Effector CD8-positive, alpha-beta T cell (primary cell): ENCODE measurements at regions not wholly inside any gene's neighbourhood (a gene's known extent, or its start where the extent isn't known, plus 50 kb on each side); places are given as distances from the start of the nearest gene placed in this dataset.
"Not testable (repeated sequence)": the region's sequence is repeated elsewhere in the genome, so short reads cannot be mapped to it uniquely, and the experiment has no call there.

Experiments
- DNase-seq: peaks from one replicate; lab custom pipeline; 2025; lab: John Stamatoyannopoulos, UW

DNA sequence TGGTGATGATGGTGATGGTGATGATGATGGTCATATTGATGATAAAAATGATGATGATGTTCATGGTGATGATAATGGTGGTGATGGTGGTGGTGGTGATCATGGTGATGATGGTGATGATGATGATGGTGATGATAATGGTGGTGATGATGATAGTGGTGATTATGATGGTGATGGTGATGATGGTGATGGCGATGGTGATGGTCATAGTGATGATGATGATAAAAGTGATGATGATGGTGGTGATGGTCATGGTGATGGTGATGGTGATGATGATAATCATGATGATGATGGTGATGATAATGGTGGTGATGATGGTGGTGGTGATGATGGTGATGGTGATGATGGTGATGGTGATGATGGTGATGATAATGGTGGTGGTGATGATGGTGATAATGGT is 478.7 kb downstream of the TYW1 start:
- DNase-seq: no peak

DNA sequence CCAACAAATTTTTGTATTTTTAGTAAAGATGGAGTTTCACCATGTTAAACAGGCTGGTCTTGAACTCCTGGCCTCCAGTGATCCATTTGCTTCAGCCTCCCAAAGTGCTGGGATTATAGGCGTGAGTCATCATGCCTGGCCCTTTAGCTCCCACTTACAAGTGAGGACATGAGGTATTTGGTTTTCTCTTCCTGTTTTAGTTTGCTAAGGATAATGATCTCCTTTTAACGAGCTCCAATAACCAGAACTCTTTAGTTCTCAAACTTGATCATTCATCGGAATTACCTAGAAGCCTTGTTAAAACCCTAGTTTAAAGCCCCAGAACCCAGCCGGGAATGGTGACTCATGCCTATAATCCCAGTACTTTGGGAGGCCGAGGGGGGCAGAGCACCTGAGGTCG is 481.4 kb downstream of the TYW1 start:
- DNase-seq: no peak

DNA sequence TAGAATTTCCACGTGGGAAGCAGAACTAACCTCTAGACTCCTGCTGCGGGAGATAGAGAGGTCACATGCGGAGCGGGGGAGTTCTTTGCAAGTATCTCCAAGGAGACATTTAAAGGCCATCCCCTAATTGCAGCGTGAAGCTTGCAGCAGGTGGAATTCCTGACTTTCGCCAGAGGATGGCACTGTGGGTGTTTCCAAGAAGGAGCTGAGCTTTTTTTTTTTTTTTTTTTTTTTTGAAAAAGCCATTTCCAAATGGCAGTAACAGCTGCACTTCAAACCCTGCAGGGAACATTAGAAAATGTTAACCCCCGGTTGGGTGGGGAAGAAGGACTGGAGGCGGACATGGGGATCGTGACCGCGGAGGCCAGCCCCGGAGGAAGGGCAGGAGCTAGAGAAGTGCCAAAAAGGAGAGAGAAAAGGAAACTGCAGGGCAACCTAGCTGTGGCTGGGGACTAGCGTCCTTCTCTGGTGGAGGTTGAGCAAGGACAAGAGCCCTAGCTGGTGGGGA is 487.7 kb downstream of the TYW1 start:
- no peak for DNase-seq

DNA sequence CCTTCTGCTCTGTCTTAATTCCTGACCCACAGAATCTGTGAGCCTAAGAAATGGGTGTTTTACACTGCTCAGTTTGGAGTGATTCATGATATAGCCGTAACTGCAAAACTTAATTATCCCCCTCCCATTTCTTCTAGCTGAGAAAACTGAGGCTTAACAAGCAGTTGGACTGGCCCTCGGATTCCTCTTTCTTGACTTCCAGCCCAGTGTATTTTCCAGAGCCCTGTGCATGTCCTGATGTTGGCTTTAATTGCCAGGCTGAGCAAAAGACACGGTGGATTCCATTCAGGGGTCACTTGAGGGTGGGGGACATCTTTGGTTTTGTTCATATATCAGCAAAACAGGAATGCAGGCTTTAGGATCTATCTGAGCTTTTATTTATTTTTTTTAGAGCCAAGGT is 489.8 kb downstream of the TYW1 start:
- DNase-seq: no peak

DNA sequence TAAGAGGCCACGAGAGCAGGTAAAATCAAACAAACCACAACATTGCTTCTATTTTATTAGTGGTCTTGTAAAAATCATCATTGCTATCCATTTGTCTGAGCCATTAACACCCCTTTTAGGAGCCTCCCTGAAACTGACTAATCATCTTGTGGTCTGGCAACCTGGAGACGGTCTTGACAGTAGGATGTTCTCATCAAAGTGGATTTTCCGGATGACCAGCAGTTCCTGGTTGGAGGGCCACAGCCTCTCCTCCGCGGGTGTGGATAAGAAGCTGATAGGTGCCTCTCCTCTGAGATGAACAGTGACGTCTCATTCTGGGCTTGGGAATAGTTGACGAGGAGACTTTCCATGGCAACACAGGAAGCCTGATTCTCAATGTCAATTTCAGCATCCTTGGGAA is 490.7 kb downstream of the TYW1 start:
- DNase-seq: no peak

DNA sequence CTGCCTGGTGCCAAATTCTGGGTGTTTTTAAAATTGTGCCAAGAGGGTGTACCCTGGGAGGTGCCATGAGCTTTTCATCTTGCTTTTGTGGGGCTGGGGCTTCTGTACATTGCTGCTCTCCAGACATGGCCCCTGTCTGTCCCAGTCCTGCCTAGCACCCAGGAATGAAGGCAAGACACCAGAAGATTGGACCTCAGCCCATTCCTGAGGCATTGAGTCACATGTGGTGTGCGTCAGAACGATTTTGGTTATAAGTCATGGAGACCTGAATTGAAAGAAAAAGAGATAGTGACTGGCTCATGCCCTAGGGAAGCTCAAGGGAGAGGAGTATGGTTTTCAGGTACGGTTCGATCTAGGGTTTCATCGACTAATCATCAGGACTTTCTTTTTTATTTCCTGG is 493.2 kb downstream of the TYW1 start:
- no peak for DNase-seq

DNA sequence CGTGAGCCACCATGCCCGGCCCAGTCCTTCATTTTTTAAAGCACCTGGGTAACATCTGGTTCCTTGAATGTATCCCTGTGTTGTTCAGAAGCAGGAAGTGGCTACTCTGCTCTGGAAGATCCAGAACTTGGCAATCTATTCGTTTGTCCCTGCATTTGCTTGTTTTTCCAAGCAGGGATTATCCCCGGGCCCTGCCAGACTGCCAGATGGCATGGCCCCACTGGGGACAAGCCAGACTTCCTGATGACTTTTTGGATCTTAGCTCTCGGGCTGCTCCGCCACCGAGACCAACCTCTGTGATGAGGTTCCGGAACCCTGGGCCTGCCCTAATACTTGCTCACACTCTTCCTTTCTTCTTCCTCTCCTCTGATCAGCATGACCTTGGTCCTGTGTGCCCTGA is 496.7 kb downstream of the TYW1 start:
- no peak for DNase-seq

DNA sequence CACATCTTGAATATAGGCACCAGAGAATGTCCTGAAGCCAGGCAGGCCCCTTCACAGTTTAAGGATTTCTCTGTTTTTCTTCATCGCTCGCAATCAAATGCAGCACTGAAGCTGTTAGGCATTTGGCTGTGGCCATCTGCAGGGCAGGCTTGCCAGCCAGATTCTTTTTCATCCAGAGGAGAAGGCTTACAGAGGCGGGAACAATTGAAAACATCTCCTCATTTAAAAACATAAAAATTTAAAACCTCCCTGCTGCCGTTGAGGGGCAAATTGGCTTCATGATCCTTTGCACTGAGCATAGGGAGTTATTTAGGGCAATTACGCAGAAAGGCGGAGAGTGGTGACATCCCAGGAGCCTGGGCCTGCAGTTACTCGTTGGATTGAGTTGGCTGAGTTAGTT is 500.0 kb downstream of the TYW1 start:
- no peak for DNase-seq

DNA sequence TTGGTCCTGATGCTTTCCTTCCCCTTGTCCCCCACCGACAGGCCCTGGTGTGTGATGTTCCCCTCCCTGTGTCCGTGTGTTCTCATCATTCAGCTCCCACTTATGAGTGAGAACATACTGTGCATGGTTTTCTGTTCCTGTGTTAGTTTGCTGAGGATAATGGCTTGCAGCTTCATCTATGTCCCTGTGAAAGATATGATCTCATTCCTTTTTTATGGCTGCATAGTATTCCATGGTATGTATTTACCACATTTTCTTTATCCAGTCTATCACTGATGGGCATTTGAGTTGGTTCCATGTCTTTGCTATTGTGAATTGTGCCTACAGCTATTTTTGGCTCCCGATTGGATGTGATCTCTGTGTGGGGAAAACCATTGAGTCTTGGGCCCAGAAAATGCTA is 501.3 kb downstream of the TYW1 start:
- not testable (repeated sequence) for DNase-seq

DNA sequence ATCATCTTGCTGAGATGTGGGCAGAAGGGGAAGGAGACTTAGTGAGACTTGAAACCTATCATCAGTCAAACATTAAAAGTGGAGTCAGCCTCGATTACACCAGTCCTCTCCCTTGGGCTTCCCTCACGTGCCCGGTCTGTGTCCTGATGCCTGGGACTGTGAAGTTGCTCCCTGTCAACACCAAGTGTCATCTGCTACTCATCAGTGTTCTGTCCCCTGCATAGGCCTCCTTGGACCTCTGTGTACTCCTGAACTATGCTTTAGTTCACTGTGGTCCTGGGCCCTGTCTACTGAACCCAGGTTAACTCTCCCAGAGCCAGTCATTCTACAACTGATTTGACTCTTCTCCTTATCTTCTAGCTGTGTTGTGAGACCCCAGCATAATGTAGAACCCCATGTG is 506.3 kb downstream of the TYW1 start:
- no peak for DNase-seq

DNA sequence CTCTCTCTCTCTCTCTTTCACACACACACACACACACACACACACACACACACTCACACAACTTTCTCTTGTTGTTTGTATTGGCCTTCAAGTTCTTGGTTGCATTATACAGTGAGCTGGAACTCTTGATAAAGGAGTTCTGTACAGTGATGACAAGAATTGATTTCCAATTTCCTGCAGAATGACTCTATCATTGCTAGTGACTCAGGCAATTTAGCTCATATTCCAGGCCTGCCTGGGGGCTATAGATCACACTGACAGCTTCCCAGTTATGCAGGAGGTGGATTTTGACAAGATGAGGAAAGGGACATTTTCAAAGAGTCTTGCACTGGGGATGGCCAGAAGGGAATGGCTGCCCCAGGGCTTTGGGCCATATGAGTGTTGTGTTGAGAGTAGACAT is 508.8 kb downstream of the TYW1 start:
- no peak for DNase-seq

DNA sequence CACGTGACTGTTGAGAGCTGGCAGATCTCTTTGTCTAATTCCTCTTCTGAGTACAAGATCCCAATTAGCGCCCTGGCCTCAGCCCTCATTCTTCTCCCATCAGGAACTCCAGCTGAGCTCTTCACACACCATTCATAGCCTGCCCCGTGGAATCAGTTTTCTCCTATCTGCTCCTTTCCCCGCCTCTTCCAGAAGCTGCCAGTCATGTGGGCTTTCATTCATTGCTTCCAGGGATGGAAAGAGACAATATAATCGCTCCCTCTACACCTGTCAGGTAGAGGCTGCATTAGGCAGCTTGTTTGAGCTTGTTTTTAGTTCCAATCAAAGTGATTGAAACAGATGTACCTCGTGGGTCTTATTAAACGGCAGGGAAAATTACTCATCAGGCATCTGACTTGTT is 515.8 kb downstream of the TYW1 start:
- no peak for DNase-seq

DNA sequence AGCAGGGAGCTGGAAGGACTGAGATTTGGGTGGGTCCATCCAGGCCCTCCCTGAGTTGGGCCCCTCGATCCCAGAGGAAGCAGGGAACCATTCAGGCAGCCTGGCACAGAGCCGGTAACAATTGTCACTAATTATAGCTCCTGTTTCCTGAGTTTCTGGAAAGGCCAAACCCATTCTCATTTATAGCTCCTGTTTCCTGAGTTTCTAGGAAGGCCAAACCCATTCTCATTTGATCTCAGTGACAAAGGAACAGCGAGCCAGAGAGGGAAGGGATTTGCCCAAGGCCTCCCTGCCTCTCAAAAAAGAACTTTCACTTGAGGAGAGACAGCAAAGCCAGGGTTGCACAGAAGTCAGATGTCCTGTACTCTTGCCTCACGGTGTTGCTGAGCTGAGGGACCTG is 521.9 kb downstream of the TYW1 start:
- no peak for DNase-seq

DNA sequence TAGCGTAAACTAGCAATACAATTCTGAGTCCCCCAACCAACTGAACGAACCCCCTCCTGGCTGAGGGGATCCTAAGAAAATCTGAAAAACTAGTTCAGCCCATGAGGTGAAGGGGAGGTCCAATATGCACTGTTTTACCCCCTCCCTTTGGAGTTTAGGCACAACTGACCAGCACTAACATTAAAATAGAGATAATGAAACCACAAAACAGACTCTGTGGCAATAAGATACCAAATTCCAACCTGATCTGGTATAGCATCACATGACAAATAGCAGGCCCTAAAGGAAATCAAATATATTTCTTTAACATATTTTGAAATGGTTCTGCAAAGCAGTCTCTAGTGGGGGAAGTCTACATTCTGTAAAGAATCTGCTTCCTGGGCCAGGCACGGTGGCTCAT is 522.5 kb downstream of the TYW1 start:
- DNase-seq: no peak

DNA sequence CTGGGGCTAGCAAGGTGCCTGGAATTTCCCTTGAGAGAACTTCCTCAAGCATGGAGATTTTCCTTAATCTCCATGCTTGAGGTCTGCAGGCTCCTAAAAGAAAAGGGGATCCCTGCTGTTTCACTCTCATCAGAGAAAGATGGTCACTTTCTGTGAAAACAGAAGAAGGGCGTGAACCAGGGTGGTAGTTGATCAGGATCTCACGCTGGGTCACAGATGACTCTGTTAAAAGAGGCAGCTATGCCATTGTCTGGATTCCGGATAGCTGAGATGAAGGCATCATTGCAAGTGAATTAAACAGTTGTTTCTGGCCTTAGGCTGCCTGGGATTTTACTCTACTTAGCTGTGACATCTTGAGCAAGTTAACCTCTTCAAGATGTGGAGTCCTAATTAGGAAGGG is 525.9 kb downstream of the TYW1 start:
- no peak for DNase-seq

DNA sequence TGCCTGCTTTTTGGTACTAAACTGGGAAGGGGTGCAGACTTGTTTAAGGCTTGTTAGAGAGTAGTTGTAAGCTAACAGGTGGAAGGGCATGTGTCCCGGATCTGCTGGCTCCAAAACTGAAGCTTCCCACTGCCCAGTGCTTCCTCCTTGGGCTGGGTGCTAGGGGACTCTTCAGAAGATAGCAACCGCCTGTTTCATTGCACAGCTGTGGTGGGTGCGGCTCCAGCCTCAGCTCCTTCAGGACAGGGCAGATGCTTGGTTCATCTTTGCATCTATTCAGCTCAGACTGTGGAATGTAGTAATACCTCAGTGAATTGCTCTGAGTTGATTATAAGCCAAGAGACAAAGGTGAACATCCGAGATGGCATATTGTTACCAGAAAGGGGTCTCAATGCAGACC is 527.1 kb downstream of the TYW1 start:
- DNase-seq: no peak

DNA sequence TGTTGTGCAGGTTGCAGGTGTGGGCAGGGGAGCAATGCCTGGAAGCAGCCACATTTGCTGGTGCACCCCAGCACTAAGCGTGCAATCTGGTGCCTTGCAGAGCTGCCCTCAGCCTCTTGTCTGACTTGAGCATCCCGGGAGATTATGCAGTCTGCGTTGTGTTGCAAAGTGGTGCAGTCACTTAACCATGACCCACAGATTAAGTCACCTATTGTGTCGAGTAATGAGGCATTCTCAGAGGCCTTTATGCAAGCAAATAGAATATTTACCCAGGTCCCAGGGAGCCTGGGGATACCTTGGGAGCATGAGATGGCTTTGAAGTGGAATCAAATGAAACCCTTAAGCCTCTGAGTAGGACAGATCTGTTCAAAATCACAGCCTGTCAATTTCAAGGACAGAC is 529.0 kb downstream of the TYW1 start:
- DNase-seq: no peak

DNA sequence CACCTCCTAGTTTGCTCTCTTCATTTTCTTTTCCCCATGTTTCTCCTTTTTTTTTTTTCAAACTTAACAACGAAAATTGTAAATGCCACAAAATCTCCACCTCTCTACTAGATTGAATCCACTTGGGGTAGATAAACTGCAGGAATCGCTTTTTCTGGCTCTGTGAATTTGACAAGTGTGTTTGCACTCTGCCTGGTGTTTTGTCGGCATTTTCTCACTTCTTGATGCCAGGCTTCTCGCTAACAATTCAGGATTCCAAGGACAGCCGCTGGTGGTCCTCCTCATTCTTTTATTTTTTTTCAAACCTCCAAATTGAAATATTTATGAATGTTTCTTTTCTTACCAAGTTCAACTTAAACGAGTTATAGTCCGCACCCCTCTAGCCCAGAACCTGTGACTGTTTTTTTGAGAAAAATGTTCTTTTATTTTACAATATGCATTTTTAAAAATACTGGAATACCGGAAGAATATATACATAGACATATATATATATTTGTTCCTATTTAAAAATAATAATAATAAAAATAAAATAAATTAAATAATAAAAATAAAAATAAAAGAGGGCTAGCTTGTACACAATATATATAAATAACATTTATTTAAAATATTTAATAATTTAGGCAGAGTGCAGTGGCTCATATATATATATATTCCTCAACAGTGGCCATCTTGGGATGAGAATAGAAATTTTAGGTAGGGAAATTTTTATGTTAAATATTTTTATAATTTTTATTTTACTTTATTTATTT is 538.8 kb downstream of the TYW1 start:
- DNase-seq: no peak

DNA sequence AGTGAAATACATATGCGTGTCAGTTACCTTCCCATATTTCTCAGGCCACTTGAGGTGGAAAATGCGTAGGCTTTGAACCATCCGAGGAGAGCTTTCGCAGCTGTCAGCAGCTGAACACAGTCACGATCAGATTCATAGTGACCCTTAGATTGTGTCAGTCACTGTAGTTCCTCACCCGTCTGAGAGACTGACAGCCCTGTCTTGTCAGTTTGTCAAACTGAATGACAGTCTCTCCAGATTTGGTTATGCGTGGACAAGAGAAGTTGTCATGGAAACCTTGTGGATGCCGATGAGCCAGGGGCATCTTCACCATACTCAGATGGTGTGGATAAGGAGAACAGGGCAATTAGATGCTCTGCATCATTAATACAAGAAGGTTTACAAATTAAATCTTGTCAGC is 546.3 kb downstream of the TYW1 start:
- DNase-seq: no peak

DNA sequence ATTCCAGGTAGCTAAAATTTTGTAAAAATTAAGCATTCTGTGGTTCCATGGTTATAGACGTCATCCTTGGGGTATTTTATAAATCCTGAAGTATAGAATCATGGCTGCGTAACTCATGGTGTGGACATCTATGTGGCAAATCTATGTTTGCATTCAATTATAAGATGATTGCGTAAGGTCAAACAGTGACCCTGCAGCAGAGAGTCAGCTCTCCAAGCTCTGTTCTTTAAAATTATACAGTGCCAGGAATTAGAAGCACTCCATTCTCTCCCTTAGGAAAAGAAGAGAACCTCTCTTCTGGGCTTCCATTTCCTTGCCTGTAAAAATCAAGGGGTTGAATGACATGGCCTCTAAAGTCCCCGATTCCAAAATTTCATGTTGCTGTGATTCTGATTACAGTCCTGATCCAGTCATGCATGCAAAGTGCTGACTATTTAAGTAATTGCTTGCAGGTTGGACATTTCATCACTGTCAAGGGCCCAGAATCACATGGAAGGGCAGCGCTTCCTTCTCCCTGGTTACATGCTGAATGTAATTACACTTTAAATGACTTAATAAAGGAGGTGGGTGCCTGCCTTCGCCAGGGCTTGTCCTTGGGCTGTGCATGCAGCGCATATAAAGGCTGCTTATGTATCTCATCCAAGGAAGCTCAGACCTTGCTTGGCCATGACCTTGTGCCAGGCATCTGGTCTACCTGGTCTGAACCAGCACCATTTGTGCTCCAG is 550.7 kb downstream of the TYW1 start:
- DNase-seq: no peak

DNA sequence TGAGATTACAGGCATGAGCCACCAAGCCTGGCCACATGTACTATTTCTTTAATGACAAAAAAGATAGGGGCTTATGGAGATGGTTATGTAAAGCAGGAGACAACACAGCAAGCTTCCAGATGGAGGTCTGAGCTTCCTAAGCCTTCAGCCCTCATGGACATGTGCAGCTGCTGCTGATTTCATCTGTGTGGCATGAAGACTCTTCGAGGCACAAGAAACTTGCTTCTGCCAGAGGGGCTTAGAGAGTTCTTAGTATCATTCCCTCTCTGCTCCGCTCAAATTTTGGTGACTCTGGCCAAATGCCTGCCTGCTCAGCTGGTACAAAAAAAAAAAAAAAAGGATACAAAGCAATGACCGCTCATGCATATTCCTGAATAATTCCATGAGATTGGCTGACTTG is 552.5 kb downstream of the TYW1 start:
- DNase-seq: no peak

DNA sequence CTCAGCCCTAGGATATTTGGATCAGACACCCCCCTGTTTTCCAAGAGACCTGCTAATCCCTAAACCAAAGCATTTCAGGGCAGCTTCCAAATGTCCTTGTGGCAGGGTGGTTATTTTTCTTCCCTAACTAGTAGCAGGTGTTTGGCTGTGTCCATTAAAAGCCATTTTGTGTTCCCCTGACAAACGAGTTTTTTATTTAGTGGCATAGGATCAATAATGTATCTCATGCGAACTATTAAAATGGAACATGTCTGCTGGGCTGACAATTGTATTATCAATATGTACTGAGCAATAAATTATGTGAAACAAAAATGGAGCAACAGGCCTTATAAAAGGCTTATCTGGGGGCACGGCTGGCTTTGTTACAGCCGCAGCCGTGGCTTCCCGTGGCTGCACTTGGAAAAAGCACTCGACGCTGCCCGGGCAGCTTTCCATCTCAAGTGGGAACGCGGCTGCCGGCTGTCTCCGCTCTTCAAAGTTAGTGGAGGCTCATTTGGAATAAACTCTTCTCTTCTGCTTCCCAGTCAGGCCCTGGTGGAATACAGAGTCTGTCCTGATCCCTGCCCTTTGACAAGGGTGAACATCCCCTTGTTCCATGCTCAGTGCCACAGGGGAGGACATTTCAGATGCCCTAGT is 554.3 kb downstream of the TYW1 start:
- no peak for DNase-seq

DNA sequence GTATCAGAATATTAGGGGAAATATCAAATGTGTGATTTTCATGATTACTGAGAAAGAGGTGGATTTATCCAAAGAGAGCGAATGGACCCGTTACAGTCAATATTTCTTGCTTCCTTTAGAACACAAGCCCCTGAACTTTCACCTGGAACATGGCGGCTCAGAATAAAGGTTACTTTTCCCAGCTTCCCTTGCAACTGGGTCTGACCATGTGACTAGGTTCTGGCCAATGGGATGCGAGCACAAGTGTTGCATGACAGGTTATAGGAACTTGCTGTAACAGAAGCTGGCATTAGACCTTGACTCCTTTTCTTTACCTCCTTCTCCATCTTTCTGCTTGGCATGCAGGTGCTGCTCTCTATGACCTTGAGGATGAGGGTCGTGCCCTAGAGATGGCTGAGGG is 556.1 kb downstream of the TYW1 start:
- no peak for DNase-seq
